ACC112 (cell line): ENCODE measurements at regions not wholly inside any gene's neighbourhood (a gene's known extent, or its start where the extent isn't known, plus 50 kb on each side); places are given as distances from the start of the nearest gene placed in this dataset.
A peak's percentile ranks its signal among the peaks of the same experiment; 100 is the strongest.

Experiments used
- H2AFZ ChIP-seq: fragments of 200-600 bp; sonication (generic); one replicate; pipeline ENCODE4 v1.6.0; 2017; ENCODE audit warnings: antibody characterized with exemption, low read length; ENCODE audit not compliant: unreplicated experiment
- H3K27ac ChIP-seq: fragments of 200-600 bp; sonication (generic); 2 replicates; pipeline ENCODE4 v1.5.1; 2014; ENCODE audit warnings: low read depth, mild to moderate bottlenecking, antibody characterized with exemption, low read length, moderate library complexity
- H3K27me3 ChIP-seq: fragments of 200-600 bp; sonication (generic); 2 replicates; pipeline ENCODE4 v1.6.1; 2014; ENCODE audit warnings: mild to moderate bottlenecking, antibody characterized with exemption, low read length, moderate library complexity, mixed read lengths; ENCODE audit not compliant: insufficient read depth
- H3K36me3 ChIP-seq: fragments of 200-600 bp; sonication (generic); 2 replicates; pipeline ENCODE4 v1.6.1; 2016; ENCODE audit warnings: mild to moderate bottlenecking, antibody characterized with exemption, low read length, moderate library complexity, mixed read lengths; ENCODE audit not compliant: insufficient read depth
- H3K4me1 ChIP-seq: fragments of 200-600 bp; sonication (generic); one replicate; pipeline ENCODE4 v1.6.1; 2016; ENCODE audit warnings: low read length, mixed read lengths; ENCODE audit not compliant: insufficient read depth, unreplicated experiment, control insufficient read depth
- H3K4me3 ChIP-seq: fragments of 200-600 bp; sonication (generic); 2 replicates; pipeline ENCODE4 v1.5.1; 2014; ENCODE audit warnings: mild to moderate bottlenecking, low read depth, low read length
- H3K79me2 ChIP-seq: fragments of 200-600 bp; sonication (generic); one replicate; pipeline ENCODE4 v1.6.0; 2016; ENCODE audit warnings: low read length; ENCODE audit not compliant: control insufficient read depth, unreplicated experiment, insufficient read depth

- Histone ChIP-seq H3K79me2 (no peaks in the 10 kb centered on the region), H3K4me3 (no peak overlapping the region), H3K36me3 (no peaks in the 10 kb centered on the region), H3K27me3 (peaks cover 40% of the 10 kb centered on the region; the same call in 1 of the 2 replicates), H2AFZ (no peak overlapping the region), H3K4me1 (no peaks in the 10 kb centered on the region), H3K27ac (no peak overlapping the region)
These were observed 234.3 kb upstream of the TNRC6C start for GRCh38 chr17:77723909-77724875.

DNA sequence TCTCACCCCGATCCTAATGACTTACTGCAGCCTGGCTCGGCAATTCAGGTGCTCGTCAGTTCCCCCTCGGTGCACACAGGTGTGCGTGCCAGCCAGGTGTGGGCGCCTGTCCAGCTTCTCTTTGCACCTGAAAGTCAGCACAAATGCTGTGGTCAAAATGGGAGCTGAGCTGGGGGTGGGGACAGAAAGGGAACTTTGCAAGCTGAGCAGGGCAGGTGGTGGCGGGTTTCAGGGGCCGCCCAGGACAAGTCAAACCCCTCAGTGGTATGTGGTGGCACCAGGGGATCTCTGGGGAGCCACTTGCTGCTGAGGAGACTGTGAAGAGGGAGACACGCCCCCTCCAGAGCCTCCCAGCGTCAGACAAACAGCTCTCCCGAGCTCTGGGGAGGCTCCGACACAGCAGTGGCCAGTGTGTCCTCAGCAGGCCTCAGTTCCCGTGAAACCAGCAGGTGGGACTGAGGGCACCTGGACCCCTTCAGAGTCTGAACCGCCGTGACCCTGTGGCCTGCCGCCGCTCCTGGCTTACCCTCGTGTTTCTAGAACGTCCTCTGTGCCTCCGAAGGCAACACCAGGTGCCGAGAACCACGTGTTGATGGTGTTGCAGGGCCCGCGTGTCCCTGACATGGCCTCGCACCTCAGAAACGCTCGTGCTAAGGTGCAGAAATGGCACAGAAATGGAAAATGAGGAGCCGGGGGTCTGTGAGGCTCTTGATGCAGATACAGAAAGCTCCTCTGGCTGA, 233.5 kb upstream of the TNRC6C start:
- Histone ChIP-seq H3K27me3 (peaks cover 46% of the 10 kb centered on the region; the same call in 1 of the 2 replicates), H2AFZ (no peak overlapping the region), H3K4me3 (no peak overlapping the region), H3K27ac (no peak overlapping the region), H3K36me3 (no peaks in the 10 kb centered on the region), H3K79me2 (no peaks in the 10 kb centered on the region), H3K4me1 (no peaks in the 10 kb centered on the region)

DNA sequence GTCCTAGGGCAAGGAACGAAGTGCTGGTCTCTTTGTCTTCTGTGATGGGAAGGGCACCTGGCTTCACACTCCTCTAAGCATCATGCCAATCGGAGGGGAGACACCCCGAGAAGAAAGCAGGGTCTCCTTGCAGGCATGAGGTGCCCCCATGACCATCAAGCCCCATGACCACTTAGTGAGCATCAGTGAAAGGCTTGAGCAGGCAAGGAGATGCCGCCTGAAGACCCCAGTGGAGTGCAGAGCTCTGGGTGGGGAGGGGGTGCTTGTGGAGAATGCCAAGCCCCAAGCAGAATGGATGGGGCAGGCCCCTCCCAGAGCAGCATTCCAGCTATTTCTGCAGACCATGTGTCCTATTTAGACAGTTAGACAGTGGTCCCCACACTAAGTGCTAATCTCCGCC, 232.7 kb upstream of the TNRC6C start:
- Histone ChIP-seq H3K27ac (no peak overlapping the region), H3K4me3 (no peak overlapping the region), H3K79me2 (no peaks in the 10 kb centered on the region), H3K27me3 (peaks cover 47% of the 10 kb centered on the region; the same call in 1 of the 2 replicates), H3K4me1 (no peaks in the 10 kb centered on the region), H3K36me3 (no peaks in the 10 kb centered on the region), H2AFZ (no peak overlapping the region)

- Histone ChIP-seq H3K27ac (no peak overlapping the region), H3K36me3 (no peaks in the 10 kb centered on the region), H2AFZ (no peak overlapping the region), H3K4me1 (no peaks in the 10 kb centered on the region), H3K79me2 (no peaks in the 10 kb centered on the region), H3K4me3 (no peak overlapping the region), H3K27me3 (peaks cover 45% of the 10 kb centered on the region; the same call in 1 of the 2 replicates)
These were observed 231.9 kb upstream of the TNRC6C start for GRCh38 chr17:77726549-77727006.

GRCh38 chr17:77727037-77727615, 231.4 kb upstream of the TNRC6C start:
- Histone ChIP-seq H3K27ac (no peak overlapping the region), H2AFZ (no peak overlapping the region), H3K4me1 (no peaks in the 10 kb centered on the region), H3K4me3 (no peak overlapping the region), H3K36me3 (no peaks in the 10 kb centered on the region), H3K79me2 (no peaks in the 10 kb centered on the region), H3K27me3 (peaks cover 45% of the 10 kb centered on the region)

- Histone ChIP-seq H3K36me3 (no peaks in the 10 kb centered on the region), H3K27ac (no peak overlapping the region), H3K4me1 (no peaks in the 10 kb centered on the region), H3K27me3 (peaks cover 56% of the 10 kb centered on the region), H3K79me2 (no peaks in the 10 kb centered on the region), H3K4me3 (no peak overlapping the region), H2AFZ (no peak overlapping the region)
These were observed 230.1 kb upstream of the TNRC6C start for GRCh38 chr17:77728474-77728795.

GRCh38 chr17:77728871-77729270, 229.6 kb upstream of the TNRC6C start:
- Histone ChIP-seq H3K27ac (no peak overlapping the region), H2AFZ (no peak overlapping the region), H3K4me3 (no peak overlapping the region), H3K4me1 (no peaks in the 10 kb centered on the region), H3K36me3 (no peaks in the 10 kb centered on the region), H3K79me2 (no peaks in the 10 kb centered on the region), H3K27me3 (peaks cover 60% of the 10 kb centered on the region)

DNA sequence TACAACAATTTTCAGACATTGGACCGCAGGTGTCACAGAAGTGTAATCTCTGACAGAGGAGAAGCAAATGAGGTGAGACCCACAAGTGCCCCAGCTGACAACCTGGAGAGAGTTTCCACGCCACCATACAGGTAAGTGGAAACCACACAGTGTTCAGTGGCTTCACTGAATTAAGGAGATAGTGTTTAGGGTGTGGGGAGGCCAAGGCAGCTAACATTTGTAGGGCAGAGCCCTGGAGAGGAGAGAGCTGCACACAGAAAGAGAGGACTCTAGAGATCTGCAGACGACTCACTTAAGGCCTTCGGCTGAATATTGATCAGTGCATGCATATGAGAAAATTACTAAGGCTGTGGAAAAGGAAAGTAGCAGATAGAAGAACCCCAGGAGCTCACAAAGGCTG, 228.9 kb upstream of the TNRC6C start:
- no peak overlapping the region for H2AFZ ChIP-seq
- no peaks in the 10 kb centered on the region for H3K79me2 ChIP-seq
- peaks cover 64% of the 10 kb centered on the region for H3K27me3 ChIP-seq
- no peak overlapping the region for H3K27ac ChIP-seq
- no peak overlapping the region for H3K4me3 ChIP-seq
- H3K36me3 ChIP-seq, result no peaks in the 10 kb centered on the region
- peaks cover 6% of the 10 kb centered on the region for H3K4me1 ChIP-seq

DNA sequence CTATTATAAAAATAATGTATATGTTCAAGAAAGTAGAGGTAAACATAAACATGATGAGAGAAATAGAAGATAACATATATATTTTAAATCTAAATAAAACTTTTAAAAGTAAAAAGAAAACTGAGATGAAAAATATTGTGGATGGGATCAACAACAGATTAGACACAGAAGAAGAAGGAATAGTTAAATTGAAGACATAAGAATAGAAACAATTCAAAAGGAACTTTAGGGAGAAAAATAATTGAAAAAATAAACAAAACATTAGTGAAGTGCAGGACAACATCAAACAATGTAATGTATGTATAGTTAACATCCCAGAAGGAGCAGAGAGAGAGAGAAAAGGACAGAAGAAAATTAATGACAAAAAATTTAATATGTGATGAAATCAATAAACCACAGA, 228.1 kb upstream of the TNRC6C start:
- H3K36me3 ChIP-seq, result no peaks in the 10 kb centered on the region
- H3K4me3 ChIP-seq, result no peak overlapping the region
- H3K79me2 ChIP-seq, result no peaks in the 10 kb centered on the region
- H2AFZ ChIP-seq, result no peak overlapping the region
- peaks cover 67% of the 10 kb centered on the region for H3K27me3 ChIP-seq
- no peak overlapping the region for H3K27ac ChIP-seq
- H3K4me1 ChIP-seq, result peaks cover 6% of the 10 kb centered on the region

DNA sequence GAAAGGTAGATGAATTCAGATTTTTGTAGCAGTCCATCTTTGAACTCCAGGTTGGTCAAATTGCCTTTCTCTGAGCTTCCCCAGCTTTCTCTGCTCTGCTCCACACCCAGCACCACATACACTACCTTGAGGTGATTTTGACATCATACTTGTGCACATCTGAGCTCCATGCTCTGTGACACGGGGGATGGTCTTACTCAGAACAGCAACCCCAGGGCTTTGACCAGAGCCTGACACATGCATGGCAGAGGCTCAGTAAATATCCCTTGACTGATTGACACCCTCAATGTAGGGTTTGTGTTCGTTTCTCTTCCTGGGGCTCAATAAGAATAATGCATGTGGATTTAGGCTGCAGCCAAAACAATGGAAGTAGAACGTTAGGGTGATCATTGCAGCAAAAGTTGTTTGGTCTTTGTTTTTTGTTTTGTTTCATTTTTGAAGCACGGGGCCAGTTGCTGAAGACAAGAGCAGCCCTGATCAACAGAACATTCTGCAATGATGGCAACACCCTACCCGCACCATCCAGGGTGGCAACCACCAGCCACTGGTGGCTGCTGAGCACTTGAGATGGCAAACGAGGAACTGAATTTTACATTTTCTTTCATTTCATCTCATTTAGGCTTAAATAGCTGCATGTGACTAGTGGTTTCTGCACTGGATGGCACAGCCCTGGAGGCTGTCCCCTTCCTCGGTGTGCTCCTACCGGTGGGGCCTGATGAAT, 224.8 kb upstream of the TNRC6C start:
- Histone ChIP-seq H3K27ac (no peak overlapping the region), H2AFZ (no peak overlapping the region), H3K79me2 (no peaks in the 10 kb centered on the region), H3K4me3 (peak overlapping the region; percentile 25; the same call in 1 of the 2 replicates), H3K36me3 (no peaks in the 10 kb centered on the region), H3K4me1 (peaks cover 6% of the 10 kb centered on the region), H3K27me3 (peaks cover 74% of the 10 kb centered on the region)
